Keratinocyte (primary cell): ENCODE measurements at regions not wholly inside any gene's neighbourhood (a gene's known extent, or its start where the extent isn't known, plus 50 kb on each side); places are given as distances from the start of the nearest gene placed in this dataset.
"Not testable (repeated sequence)": the region's sequence is repeated elsewhere in the genome, so short reads cannot be mapped to it uniquely, and the experiment has no call there.

Source experiments
- DNase-seq: peaks from one replicate; pipeline ENCODE4 v3.0.0-alpha.2; 2011; ENCODE audit warnings: low read depth, missing footprints, low spot score
- FAIRE-seq: peaks from 2 replicates; lab custom pipeline; 2011; peaks lifted over from hg19 to GRCh38; lab: Jason Lieb, UNC
- H2AFZ ChIP-seq: 2 replicates; pipeline ENCODE4 v1.6.0; 2012; ENCODE audit warnings: low read length, control low read depth, inconsistent platforms; ENCODE audit not compliant: control insufficient read depth
- H3K27ac ChIP-seq: 2 replicates; pipeline ENCODE4 v1.5.1; 2011; ENCODE audit warnings: low read length; ENCODE audit not compliant: control insufficient read depth, insufficient read depth
- H3K27me3 ChIP-seq: 3 replicates; pipeline ENCODE4 v1.6.0; 2011; ENCODE audit warnings: low read length; ENCODE audit not compliant: control insufficient read depth, insufficient read depth; ENCODE audit errors: extremely low read depth
- H3K36me3 ChIP-seq, 2 experiments: 2 replicates in 1 of 2; 3 replicates in 1 of 2; pipeline ENCODE4 v1.5.1; 2011; ENCODE audit warnings: low read length in 2 of 2, mild to moderate bottlenecking in 1 of 2; ENCODE audit not compliant: control insufficient read depth in 2 of 2, insufficient read depth in 2 of 2; ENCODE audit errors: extremely low read depth in 1 of 2
- H3K4me1 ChIP-seq: 3 replicates; pipeline ENCODE4 v1.5.1; 2011; ENCODE audit warnings: low read length; ENCODE audit not compliant: control insufficient read depth, insufficient read depth; ENCODE audit errors: extremely low read depth
- H3K4me2 ChIP-seq: 3 replicates; pipeline ENCODE4 v1.6.0; 2011; ENCODE audit warnings: low read depth, low read length; ENCODE audit not compliant: control insufficient read depth, insufficient read depth; ENCODE audit errors: extremely low read depth
- H3K4me3 ChIP-seq, 3 experiments: fragments of 200-600 bp in 1 of 3; sonication (generic) in 1 of 3; 2 replicates in 2 of 3; 3 replicates in 1 of 3; pipeline ENCODE4 v1.5.1; 2011 to 2016; ENCODE audit warnings: low read length in 3 of 3, mild to moderate bottlenecking in 3 of 3, control low read depth in 2 of 3, inconsistent platforms in 1 of 3, low read depth in 1 of 3, mixed read lengths in 1 of 3, mixed run types in 1 of 3, moderate library complexity in 1 of 3; ENCODE audit not compliant: control insufficient read depth in 2 of 3, insufficient read depth in 2 of 3; ENCODE audit errors: extremely low read depth in 1 of 3
- H3K79me2 ChIP-seq: 2 replicates; pipeline ENCODE4 v1.6.0; 2012; ENCODE audit warnings: low read length; ENCODE audit not compliant: control insufficient read depth, insufficient read depth
- H3K9ac ChIP-seq: 3 replicates; pipeline ENCODE4 v1.6.0; 2011; ENCODE audit warnings: low read length; ENCODE audit not compliant: control insufficient read depth, insufficient read depth; ENCODE audit errors: extremely low read depth
- H3K9me1 ChIP-seq: 3 replicates; pipeline ENCODE4 v1.6.0; 2011; ENCODE audit warnings: low read length; ENCODE audit not compliant: control insufficient read depth, insufficient read depth; ENCODE audit errors: extremely low read depth
- H3K9me3 ChIP-seq: 2 replicates; pipeline ENCODE4 v1.5.1; 2012; ENCODE audit warnings: low read depth, low read length; ENCODE audit not compliant: control insufficient read depth
- H4K20me1 ChIP-seq: 3 replicates; pipeline ENCODE4 v1.6.0; 2011; ENCODE audit warnings: low read length; ENCODE audit not compliant: control insufficient read depth, insufficient read depth; ENCODE audit errors: extremely low read depth
- dilution Hi-C: fragments of 300-500 bp; cut with MboI; formaldehyde crosslinking; loops from one replicate; pipeline ENCODE4 v1.7.0; 2020; ENCODE audit warnings: low sequenced_read_pairs; ENCODE audit not compliant: extremely low pct_ligation_motif_present

GRCh38 chr15:84533705-84534104 lies 67.1 kb upstream of the ZSCAN2 start:
- H3K9me3 ChIP-seq, dilution Hi-C loops, H3K27ac ChIP-seq, FAIRE-seq, H4K20me1 ChIP-seq, H3K36me3 ChIP-seq, DNase-seq, H3K4me3 ChIP-seq, H3K9ac ChIP-seq, H2AFZ ChIP-seq, H3K4me1 ChIP-seq, H3K9me1 ChIP-seq, H3K4me2 ChIP-seq, H3K79me2 ChIP-seq, H3K27me3 ChIP-seq: not testable (repeated sequence)

GRCh38 chr15:84534561-84535235 lies 66.1 kb upstream of the ZSCAN2 start:
- H3K79me2 ChIP-seq, H3K9me1 ChIP-seq, H3K9me3 ChIP-seq, H3K4me2 ChIP-seq, DNase-seq, H2AFZ ChIP-seq, H4K20me1 ChIP-seq, H3K27me3 ChIP-seq, H3K27ac ChIP-seq, dilution Hi-C loops, FAIRE-seq, H3K36me3 ChIP-seq, H3K4me3 ChIP-seq, H3K9ac ChIP-seq, H3K4me1 ChIP-seq: not testable (repeated sequence)

- H3K27me3 ChIP-seq, H3K4me2 ChIP-seq, H3K36me3 ChIP-seq, H3K4me1 ChIP-seq, dilution Hi-C loops, H3K79me2 ChIP-seq, H4K20me1 ChIP-seq, DNase-seq, H3K4me3 ChIP-seq, H2AFZ ChIP-seq, H3K9ac ChIP-seq, H3K9me1 ChIP-seq, FAIRE-seq, H3K9me3 ChIP-seq, H3K27ac ChIP-seq: not testable (repeated sequence)
These were observed 64.6 kb upstream of the ZSCAN2 start for GRCh38 chr15:84536181-84536580.

- H4K20me1 ChIP-seq, dilution Hi-C loops, H3K9ac ChIP-seq, DNase-seq, H3K4me3 ChIP-seq, H3K9me3 ChIP-seq, H2AFZ ChIP-seq, H3K27me3 ChIP-seq, H3K4me1 ChIP-seq, H3K27ac ChIP-seq, H3K79me2 ChIP-seq, H3K36me3 ChIP-seq, H3K9me1 ChIP-seq, H3K4me2 ChIP-seq, FAIRE-seq: not testable (repeated sequence)
These were observed 56.2 kb upstream of the ZSCAN2 start for GRCh38 chr15:84544586-84544985.

GRCh38 chr15:84547150-84547549 lies 53.7 kb upstream of the ZSCAN2 start:
- H3K4me3 ChIP-seq, H3K79me2 ChIP-seq, H3K36me3 ChIP-seq, H4K20me1 ChIP-seq, H3K9me3 ChIP-seq, H3K27me3 ChIP-seq, H3K27ac ChIP-seq, H3K9ac ChIP-seq, H3K9me1 ChIP-seq, H3K4me2 ChIP-seq, DNase-seq, H2AFZ ChIP-seq, dilution Hi-C loops, FAIRE-seq, H3K4me1 ChIP-seq: not testable (repeated sequence)
